Loucy (cell line): ENCODE measurements at regions not wholly inside any gene's neighbourhood (a gene's known extent, or its start where the extent isn't known, plus 50 kb on each side); places are given as distances from the start of the nearest gene placed in this dataset.

Source experiments
- EZH2phosphoT487 ChIP-seq: fragments of 200-600 bp; IDR thresholded peaks from 2 replicates; pipeline ENCODE4 v1.6.1; 2018; ENCODE audit warnings: antibody characterized with exemption, mild to moderate bottlenecking, moderate library complexity, borderline replicate concordance
- TF ChIP-seq, protein P1 (sequence below): fragments of 200-600 bp; sonication (generic); conservative IDR thresholded peaks from 2 replicates; pipeline ENCODE4 v1.5.1; 2014; ENCODE audit warnings: mild to moderate bottlenecking, antibody characterized with exemption, low read length

DNA sequence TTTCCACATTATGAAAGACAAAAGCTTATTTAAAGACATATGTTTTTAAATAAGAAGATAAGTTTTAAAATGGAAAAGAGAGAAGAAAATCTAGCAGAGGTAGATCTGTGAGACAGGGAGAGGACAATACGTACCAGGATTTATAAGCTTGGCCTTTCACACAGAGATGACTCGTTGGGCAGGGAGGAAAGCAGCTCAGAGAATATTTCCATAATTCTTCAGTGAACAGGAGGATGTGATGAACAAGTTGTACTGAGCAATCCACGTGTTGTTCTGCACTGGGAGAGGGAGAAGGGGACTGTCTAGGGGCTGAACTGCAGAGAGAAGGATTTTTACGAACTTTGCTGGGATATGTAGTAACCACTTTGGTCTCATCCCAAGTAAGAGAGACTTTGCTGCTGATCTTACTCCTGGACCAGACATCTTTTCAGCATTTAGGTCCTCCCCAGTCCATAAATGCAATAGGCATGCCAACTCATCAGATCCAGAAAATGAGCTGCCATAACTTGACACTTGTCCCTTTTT is 162.5 kb upstream of the SETBP1 start:
- TF ChIP-seq, protein P1, sequence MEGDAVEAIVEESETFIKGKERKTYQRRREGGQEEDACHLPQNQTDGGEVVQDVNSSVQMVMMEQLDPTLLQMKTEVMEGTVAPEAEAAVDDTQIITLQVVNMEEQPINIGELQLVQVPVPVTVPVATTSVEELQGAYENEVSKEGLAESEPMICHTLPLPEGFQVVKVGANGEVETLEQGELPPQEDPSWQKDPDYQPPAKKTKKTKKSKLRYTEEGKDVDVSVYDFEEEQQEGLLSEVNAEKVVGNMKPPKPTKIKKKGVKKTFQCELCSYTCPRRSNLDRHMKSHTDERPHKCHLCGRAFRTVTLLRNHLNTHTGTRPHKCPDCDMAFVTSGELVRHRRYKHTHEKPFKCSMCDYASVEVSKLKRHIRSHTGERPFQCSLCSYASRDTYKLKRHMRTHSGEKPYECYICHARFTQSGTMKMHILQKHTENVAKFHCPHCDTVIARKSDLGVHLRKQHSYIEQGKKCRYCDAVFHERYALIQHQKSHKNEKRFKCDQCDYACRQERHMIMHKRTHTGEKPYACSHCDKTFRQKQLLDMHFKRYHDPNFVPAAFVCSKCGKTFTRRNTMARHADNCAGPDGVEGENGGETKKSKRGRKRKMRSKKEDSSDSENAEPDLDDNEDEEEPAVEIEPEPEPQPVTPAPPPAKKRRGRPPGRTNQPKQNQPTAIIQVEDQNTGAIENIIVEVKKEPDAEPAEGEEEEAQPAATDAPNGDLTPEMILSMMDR: no peak
- TF ChIP-seq EZH2phosphoT487: no peak
